ENCODE measurements at regions not wholly inside any gene's neighbourhood (a gene's known extent, or its start where the extent isn't known, plus 50 kb on each side); places are given as distances from the start of the nearest gene placed in this dataset.
"Not testable (repeated sequence)": the region's sequence is repeated elsewhere in the genome, so short reads cannot be mapped to it uniquely, and the experiment has no call there.

DNA sequence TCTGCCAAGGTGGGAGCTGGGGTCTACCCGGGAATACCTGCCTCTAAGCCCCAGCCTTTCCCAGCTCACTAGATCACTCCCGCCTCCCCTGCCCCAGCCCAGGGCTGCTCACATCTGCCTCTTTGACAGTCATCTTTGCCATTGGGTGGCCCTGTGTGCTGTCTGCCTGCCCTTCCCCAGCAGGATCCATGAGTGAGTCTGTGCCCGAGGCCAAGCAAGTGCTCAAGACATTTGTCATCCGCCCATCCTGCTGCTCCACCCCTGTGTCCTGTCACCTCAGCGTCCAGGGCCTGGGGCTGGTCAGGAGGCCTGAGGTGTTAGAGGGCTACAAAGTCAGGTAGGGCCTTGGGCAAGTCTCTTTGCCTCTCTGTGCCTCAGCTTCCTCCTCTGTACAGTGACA is 89.4 kb downstream of the LSM3 start:
- no peak for DNase-seq (ENCODE audit: low read depth, low spot score)
- Histone ChIP-seq H3K4me3 (no peak overlapping the region), H3K9ac (ENCODE audit: insufficient read length) (no peak overlapping the region), H3K9me3 (ENCODE audit: low read depth, low read length) (no peaks in the 10 kb centered on the region), H3K36me3 (ENCODE audit: insufficient read depth, low read length) (no peaks in the 10 kb centered on the region), H3K27ac (no peak overlapping the region)
- TF ChIP-seq POLR2AphosphoS5 (IDR thresholded peaks at IDR 0.05; ENCODE audit: borderline replicate concordance, low read depth, low read length) (no peak), FOXP2 (optimal IDR thresholded peaks at IDR 0.05; ENCODE audit: control extremely low read depth, extremely low read length, insufficient read depth) (no peak), EZH2 (IDR thresholded peaks at IDR 0.05) (no peak)

DNA sequence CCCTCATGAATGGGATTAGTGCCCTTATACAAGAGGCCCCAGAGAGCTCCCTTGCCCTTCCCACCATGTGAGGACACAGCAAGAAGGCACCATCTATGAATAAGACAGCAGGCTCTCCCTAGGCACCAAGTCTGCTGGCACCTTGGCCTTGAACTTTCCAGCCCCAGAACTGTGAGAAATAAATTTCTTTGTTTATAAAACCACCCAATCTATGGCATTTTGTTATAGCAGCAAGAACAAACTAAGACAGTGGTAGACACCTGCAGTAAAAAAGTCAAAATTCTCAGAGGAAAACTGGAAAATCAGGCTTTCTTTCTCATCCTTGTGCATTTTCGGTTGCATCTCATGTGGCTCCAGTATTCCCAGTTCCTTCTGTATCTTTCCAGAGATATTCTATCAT is 90.3 kb downstream of the LSM3 start:
- Histone ChIP-seq H3K27ac (no peak overlapping the region), H3K9ac (ENCODE audit: insufficient read length) (no peak overlapping the region), H3K36me3 (ENCODE audit: insufficient read depth, low read length) (no peaks in the 10 kb centered on the region), H3K4me3 (no peak overlapping the region), H3K9me3 (ENCODE audit: low read depth, low read length) (no peaks in the 10 kb centered on the region)
- TF ChIP-seq POLR2AphosphoS5 (IDR thresholded peaks at IDR 0.05; ENCODE audit: borderline replicate concordance, low read depth, low read length), result no peak
- no peak for TF ChIP-seq FOXP2 (optimal IDR thresholded peaks at IDR 0.05; ENCODE audit: control extremely low read depth, extremely low read length, insufficient read depth)
- TF ChIP-seq EZH2 (IDR thresholded peaks at IDR 0.05), result no peak
- DNase-seq (ENCODE audit: low read depth, low spot score), result no peak

DNA sequence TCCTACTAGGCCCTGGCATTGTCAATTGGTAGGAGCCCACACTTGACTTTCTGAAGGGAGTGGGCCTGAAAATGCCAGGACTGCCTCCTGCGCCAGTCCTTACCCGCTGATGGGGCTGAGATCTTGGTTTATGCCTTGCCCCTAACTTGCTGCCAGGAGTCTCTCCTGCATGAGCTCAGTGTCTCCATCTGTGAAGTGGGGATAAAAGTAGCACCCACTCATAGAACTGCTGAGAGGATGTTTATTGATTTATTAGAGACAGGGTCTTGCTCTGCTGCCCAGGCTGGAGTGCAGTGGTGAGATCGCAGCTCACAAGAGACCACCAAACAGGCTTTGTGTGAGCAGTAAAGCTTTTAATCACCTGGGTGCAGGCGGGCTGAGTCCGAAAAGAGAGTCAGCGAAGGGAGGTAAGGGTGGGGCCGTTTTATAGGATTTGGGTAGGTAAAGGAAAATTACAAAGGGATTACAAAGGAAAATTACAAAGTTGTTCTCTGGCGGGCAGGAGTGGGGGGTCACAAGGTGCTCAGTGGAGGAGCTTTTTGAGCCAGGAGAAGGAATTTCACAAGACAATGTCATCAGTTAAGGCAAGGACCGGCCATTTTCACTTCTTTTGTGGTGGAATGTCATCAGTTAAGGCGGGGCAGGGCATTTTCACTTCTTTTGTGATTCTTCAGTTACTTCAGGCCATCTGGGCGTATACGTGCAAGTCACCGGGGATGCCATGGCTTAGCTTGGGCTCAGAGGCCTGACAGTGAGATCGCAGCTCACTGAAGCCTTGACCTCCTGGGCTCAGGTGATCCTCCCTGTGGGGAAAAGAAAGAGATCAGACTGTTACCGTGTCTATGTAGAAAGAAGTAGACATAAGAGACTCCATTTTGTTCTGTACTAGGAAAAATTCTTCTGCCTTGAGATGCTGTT is 93.7 kb downstream of the LSM3 start:
- not testable (repeated sequence) for H3K36me3 ChIP-seq (ENCODE audit: insufficient read depth, low read length); H3K27ac ChIP-seq; H3K9ac ChIP-seq (ENCODE audit: insufficient read length); DNase-seq (ENCODE audit: low read depth, low spot score); H3K4me3 ChIP-seq; H3K9me3 ChIP-seq (ENCODE audit: low read depth, low read length)

DNA sequence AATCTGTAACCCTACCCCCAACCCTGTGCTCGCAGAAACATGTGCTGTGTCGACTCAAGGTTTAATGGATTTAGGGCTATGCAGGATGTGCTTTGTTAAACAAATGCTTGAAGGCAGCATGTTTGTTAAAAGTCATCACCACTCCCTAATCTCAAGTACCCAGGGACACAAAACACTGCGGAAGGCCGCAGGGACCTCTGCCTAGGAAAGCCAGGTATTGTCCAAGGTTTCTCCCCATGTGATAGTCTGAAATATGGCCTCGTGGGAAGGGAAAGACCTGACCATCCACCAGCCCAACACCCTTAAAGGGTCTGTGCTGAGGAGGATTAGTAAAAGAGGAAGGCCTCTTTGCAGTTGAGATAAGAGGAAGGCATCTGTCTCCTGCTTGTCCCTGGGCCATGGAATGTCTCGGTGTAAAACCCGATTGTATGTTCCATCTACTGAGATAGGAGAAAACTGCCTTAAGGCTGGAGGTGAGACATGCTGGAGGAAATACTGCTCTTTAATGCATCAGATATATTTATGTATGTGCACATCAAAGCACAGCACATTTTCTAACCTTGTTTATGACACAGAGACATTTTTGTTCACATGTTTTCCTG is 94.4 kb downstream of the LSM3 start:
- H3K9me3 ChIP-seq (ENCODE audit: low read depth, low read length); H3K27ac ChIP-seq; H3K9ac ChIP-seq (ENCODE audit: insufficient read length); H3K36me3 ChIP-seq (ENCODE audit: insufficient read depth, low read length); H3K4me3 ChIP-seq; DNase-seq (ENCODE audit: low read depth, low spot score): not testable (repeated sequence)

DNA sequence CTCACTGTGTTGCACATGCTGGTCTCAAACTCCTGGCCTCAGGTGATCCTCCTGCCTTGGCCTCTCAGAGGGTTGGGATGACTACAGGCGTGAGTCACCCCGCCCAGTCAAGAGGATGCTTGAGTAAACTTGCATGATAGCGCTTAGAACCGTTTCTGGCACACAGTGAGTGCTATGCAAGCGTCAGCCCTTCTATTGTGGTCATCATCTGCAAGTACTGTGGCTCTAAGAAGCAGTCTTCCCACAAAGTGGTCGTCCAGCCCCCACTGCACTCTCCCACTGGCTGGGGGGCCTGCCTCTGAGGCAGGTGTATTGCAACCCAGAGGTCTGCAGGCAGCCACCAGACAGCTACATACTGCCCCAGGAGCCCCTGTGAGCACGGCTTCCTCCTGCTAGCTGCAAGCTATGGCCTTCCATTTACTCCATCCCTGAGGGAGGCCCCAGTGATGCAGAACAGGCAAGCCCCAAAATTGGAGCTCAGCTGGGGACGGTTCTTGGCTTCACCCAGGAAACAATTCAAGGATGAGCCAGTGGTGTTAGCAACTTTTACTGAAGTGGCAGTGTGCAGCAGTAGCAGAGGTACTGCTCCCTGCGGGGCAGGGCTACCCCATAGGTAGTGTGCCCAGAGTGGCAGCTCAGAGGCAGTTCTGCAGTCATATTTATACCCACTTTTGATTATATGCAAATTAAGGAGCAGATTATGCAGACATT is 95.4 kb downstream of the LSM3 start:
- TF ChIP-seq POLR2AphosphoS5 (IDR thresholded peaks at IDR 0.05; ENCODE audit: borderline replicate concordance, low read depth, low read length), result no peak
- no peak for TF ChIP-seq FOXP2 (optimal IDR thresholded peaks at IDR 0.05; ENCODE audit: control extremely low read depth, extremely low read length, insufficient read depth)
- TF ChIP-seq EZH2 (IDR thresholded peaks at IDR 0.05), result no peak
- H3K4me3 ChIP-seq, result no peak overlapping the region

DNA sequence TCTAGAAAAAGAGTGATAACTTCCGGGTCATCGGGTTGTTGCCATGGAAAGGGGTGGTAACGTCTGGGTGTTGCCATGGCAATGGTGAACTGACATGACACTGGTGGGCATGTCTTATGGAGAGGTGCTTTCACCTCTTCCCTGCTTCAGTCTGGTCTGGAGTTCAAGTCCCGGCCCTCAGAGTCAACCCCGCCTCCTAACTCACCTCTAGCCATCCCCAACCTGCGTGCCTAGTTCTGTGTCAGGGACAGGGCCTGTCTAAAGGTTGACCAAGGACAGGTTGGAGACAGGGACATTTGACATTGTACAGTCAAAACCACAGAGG is 96.0 kb downstream of the LSM3 start:
- no peak for DNase-seq (ENCODE audit: low read depth, low spot score)
- Histone ChIP-seq H3K4me3 (no peak overlapping the region), H3K9me3 (ENCODE audit: low read depth, low read length) (no peaks in the 10 kb centered on the region), H3K27ac (no peak overlapping the region), H3K36me3 (ENCODE audit: insufficient read depth, low read length) (no peaks in the 10 kb centered on the region), H3K9ac (ENCODE audit: insufficient read length) (no peak overlapping the region)
- TF ChIP-seq POLR2AphosphoS5 (IDR thresholded peaks at IDR 0.05; ENCODE audit: borderline replicate concordance, low read depth, low read length) (no peak), EZH2 (IDR thresholded peaks at IDR 0.05) (no peak), FOXP2 (optimal IDR thresholded peaks at IDR 0.05; ENCODE audit: control extremely low read depth, extremely low read length, insufficient read depth) (no peak)

More for the DNA sequence above, 95.4 kb downstream of the LSM3 start:
- Histone ChIP-seq H3K9me3 (ENCODE audit: low read depth, low read length) (no peaks in the 10 kb centered on the region), H3K9ac (ENCODE audit: insufficient read length) (no peak overlapping the region), H3K27ac (no peak overlapping the region), H3K36me3 (ENCODE audit: insufficient read depth, low read length) (no peaks in the 10 kb centered on the region)
- no peak for DNase-seq (ENCODE audit: low read depth, low spot score)

DNA sequence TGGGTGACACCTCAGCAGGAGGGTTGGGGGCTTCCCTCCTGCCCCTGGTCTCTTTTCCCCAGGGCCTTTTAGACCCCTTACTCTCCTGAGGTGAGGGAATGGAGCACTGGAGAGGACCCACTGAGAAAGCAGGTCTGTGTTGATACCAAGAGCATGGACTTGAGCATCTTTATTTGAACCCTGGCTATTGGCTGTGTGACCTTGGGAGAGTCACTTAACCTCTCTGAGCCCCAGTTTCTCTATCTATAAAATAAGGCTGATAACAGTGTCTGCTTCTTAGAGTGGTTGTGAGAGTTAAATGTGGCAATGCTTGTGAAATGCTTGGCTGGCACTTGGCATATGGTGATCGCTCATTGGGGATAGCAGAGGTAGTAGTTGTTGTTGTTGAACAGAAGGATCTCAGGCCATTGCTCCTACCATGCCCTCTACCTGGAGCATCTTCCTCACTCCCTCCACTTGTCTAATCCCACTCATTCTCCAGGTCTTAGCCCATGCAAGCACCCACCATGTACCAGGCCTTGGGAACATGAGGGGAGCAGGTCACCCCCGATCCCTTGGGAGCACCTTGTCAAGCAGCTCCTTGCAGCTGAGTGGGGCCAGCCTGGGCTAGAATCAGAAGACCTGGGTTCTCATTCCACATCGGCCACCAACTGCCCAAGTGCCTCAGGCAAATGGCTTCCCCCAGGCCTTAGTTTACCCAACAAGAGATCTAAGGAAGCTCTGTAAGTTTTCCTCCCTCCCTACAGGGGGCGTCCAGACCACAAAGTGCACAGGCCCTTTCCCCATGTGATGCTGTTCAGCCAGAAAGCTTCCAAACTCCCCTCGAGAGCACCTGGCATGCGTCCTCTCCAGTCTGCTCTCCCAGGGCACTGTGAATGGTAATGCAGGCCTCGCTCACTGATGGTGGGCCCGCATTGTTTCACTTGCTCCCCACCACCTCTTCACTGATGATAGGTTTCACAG is 96.7 kb downstream of the LSM3 start:
- no peak overlapping the region for H3K9ac ChIP-seq (ENCODE audit: insufficient read length)
- DNase-seq (ENCODE audit: low read depth, low spot score), result no peak
- H3K36me3 ChIP-seq (ENCODE audit: insufficient read depth, low read length), result no peaks in the 10 kb centered on the region
- no peak for TF ChIP-seq FOXP2 (optimal IDR thresholded peaks at IDR 0.05; ENCODE audit: control extremely low read depth, extremely low read length, insufficient read depth)
- no peak for TF ChIP-seq POLR2AphosphoS5 (IDR thresholded peaks at IDR 0.05; ENCODE audit: borderline replicate concordance, low read depth, low read length)
- no peak for TF ChIP-seq EZH2 (IDR thresholded peaks at IDR 0.05)
- H3K27ac ChIP-seq, result no peak overlapping the region
- H3K4me3 ChIP-seq, result no peak overlapping the region
- H3K9me3 ChIP-seq (ENCODE audit: low read depth, low read length), result no peaks in the 10 kb centered on the region

Data from SK-N-MC (cell line).